ENCODE measurements at regions not wholly inside any gene's neighbourhood (a gene's known extent, or its start where the extent isn't known, plus 50 kb on each side); places are given as distances from the start of the nearest gene placed in this dataset.

DNA sequence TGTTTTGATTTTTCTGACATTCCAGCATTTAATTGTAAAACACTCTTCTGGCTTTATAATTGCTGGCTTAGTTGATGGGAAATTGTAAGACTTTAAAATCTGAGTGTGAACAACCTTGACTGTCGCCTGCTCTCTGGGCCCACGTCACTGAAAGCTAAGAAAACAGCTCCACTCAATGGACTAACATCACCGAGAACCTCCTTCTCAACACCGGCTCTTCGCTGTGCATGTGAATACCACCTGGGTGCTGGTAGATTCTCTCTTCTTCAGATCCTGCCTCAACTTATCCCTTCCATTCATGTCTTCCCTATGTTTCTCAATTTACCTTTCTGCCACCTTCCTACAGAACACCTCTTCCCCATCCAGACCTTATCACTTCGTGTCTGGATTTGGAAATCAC, 523.1 kb upstream of the ID2 start:
- TF ChIP-seq ZNF114 (tag by site-specific recombination; IDR thresholded peaks at IDR 0.05) (no peak), ZNF777 (tag by site-specific recombination; IDR thresholded peaks at IDR 0.05; ENCODE audit: borderline replicate concordance) (no peak), PRDM4 (tag by site-specific recombination; IDR thresholded peaks at IDR 0.05) (no peak), ZNF37A (tag by site-specific recombination; IDR thresholded peaks at IDR 0.05) (no peak)
- TF ChIP-seq, protein P1, sequence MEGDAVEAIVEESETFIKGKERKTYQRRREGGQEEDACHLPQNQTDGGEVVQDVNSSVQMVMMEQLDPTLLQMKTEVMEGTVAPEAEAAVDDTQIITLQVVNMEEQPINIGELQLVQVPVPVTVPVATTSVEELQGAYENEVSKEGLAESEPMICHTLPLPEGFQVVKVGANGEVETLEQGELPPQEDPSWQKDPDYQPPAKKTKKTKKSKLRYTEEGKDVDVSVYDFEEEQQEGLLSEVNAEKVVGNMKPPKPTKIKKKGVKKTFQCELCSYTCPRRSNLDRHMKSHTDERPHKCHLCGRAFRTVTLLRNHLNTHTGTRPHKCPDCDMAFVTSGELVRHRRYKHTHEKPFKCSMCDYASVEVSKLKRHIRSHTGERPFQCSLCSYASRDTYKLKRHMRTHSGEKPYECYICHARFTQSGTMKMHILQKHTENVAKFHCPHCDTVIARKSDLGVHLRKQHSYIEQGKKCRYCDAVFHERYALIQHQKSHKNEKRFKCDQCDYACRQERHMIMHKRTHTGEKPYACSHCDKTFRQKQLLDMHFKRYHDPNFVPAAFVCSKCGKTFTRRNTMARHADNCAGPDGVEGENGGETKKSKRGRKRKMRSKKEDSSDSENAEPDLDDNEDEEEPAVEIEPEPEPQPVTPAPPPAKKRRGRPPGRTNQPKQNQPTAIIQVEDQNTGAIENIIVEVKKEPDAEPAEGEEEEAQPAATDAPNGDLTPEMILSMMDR (tag by site-specific recombination; IDR thresholded peaks at IDR 0.05): no peak
